ENCODE measurements at regions not wholly inside any gene's neighbourhood (a gene's known extent, or its start where the extent isn't known, plus 50 kb on each side); places are given as distances from the start of the nearest gene placed in this dataset.

DNA sequence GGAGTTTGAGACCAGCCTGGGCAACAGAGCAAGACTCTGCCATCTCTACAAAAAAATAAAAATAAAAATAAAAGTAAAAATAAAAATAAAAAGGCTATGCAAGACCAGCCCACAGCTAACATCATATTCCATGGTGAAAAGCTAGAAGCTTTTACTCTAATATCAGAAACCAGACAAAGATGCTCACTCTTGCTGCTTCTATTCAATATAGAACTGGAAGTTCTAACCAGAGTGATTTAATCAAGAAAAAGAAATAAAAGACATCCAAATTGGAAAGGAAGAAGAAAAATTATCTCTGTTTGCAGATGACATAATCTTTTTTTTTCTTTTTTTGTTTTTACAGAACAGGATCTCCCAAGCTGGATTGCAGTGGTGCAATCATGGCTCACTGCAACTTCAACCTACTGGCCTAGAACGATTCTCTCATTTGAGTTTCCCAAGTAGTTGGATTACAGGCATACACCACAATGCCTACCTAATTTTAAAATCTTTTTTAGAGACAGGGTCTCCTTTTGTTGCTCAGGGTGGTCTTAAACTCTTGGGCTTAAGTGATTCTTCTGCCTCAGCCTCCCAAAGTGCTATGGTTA, 100.7 kb upstream of the JAG1 start:
- Histone ChIP-seq H3K36me3 (ENCODE audit: control insufficient read depth, insufficient read depth, low read length) (no peaks in the 10 kb centered on the region), H3K27ac (ENCODE audit: low read length) (no peak overlapping the region), H3K4me1 (ENCODE audit: control insufficient read depth, insufficient read depth, low read length) (no peaks in the 10 kb centered on the region), H3K27me3 (ENCODE audit: control insufficient read depth, insufficient read depth, low read length) (no peaks in the 10 kb centered on the region), H3K9me3 (ENCODE audit: control insufficient read depth, insufficient read depth, low read depth, low read length) (no peaks in the 10 kb centered on the region), H3K4me3 (ENCODE audit: low read depth in 2 of 2, low read length in 2 of 2) (no peak overlapping the region)
- POLR2A ChIA-PET, result no interaction called here
- TF ChIP-seq, protein P1, sequence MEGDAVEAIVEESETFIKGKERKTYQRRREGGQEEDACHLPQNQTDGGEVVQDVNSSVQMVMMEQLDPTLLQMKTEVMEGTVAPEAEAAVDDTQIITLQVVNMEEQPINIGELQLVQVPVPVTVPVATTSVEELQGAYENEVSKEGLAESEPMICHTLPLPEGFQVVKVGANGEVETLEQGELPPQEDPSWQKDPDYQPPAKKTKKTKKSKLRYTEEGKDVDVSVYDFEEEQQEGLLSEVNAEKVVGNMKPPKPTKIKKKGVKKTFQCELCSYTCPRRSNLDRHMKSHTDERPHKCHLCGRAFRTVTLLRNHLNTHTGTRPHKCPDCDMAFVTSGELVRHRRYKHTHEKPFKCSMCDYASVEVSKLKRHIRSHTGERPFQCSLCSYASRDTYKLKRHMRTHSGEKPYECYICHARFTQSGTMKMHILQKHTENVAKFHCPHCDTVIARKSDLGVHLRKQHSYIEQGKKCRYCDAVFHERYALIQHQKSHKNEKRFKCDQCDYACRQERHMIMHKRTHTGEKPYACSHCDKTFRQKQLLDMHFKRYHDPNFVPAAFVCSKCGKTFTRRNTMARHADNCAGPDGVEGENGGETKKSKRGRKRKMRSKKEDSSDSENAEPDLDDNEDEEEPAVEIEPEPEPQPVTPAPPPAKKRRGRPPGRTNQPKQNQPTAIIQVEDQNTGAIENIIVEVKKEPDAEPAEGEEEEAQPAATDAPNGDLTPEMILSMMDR (IDR thresholded peaks at IDR 0.05), result no peak
- TF ChIP-seq POLR2AphosphoS5 (IDR thresholded peaks at IDR 0.05; ENCODE audit: low read depth, low read length), result no peak
- TF ChIP-seq REST (IDR thresholded peaks at IDR 0.05; ENCODE audit: insufficient read depth in 1 of 2, low read depth in 2 of 2, low read length in 1 of 2), result no peak
- TF ChIP-seq TCF7L2 (IDR thresholded peaks at IDR 0.05; ENCODE audit: low read depth, low read length), result no peak
- no peak for TF ChIP-seq SIN3A (IDR thresholded peaks at IDR 0.05; ENCODE audit: borderline replicate concordance, insufficient read depth, low read depth, low read length)
- ATAC-seq (no peak), DNase-seq (ENCODE audit: low read depth, low spot score) (no peak)
- CTCF ChIA-PET, result no interaction called here
- BruUV-seq (replicated peaks), result no TSS peak
- in situ Hi-C loops (cut with HindIII; ENCODE audit: low pct_unique_long_range_greater_than_20kb, low sequenced_read_pairs), result no loop called here
- intact Hi-C loops (cut with micrococcal nuclease; ENCODE audit: unreplicated experiment), result no loop called here

DNA sequence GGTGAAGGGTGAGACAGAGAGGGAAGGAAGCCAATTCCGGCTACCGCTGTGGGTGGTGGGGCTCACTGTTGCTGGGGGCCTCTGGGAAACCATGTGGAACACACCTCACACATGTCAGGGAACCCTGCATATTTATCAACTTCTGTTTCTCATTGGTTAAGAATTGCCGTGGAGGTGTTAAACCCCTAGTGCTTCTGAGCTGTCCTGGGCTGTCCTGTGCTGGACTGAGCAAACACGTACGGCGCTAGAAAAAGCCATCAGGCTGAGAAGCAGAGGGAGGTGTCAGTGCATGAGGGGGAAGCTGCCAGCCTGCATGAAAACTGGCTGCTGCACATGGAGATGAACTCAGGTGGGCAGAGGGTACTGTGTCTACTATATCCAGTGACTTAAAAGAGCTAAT, 103.9 kb upstream of the JAG1 start:
- CTCF ChIA-PET, result no interaction called here
- ATAC-seq, result no peak
- in situ Hi-C loops (cut with HindIII; ENCODE audit: low pct_unique_long_range_greater_than_20kb, low sequenced_read_pairs), result no loop called here
- intact Hi-C loops (cut with micrococcal nuclease; ENCODE audit: unreplicated experiment), result no loop called here
- Histone ChIP-seq H3K4me3 (ENCODE audit: low read depth in 2 of 2, low read length in 2 of 2) (no peak overlapping the region), H3K9me3 (ENCODE audit: control insufficient read depth, insufficient read depth, low read depth, low read length) (no peaks in the 10 kb centered on the region), H3K27me3 (ENCODE audit: control insufficient read depth, insufficient read depth, low read length) (no peaks in the 10 kb centered on the region; the same call in 1 of the 2 replicates), H3K27ac (ENCODE audit: low read length) (no peak overlapping the region), H3K4me1 (ENCODE audit: control insufficient read depth, insufficient read depth, low read length) (no peaks in the 10 kb centered on the region), H3K36me3 (ENCODE audit: control insufficient read depth, insufficient read depth, low read length) (no peaks in the 10 kb centered on the region)
- BruUV-seq (replicated peaks), result no TSS peak
- TF ChIP-seq, protein P1 (IDR thresholded peaks at IDR 0.05), result no peak
- TF ChIP-seq POLR2AphosphoS5 (IDR thresholded peaks at IDR 0.05; ENCODE audit: low read depth, low read length), result no peak
- no peak for TF ChIP-seq REST (IDR thresholded peaks at IDR 0.05; ENCODE audit: insufficient read depth in 1 of 2, low read depth in 2 of 2, low read length in 1 of 2)
- TF ChIP-seq SIN3A (IDR thresholded peaks at IDR 0.05; ENCODE audit: borderline replicate concordance, insufficient read depth, low read depth, low read length), result no peak
- no peak for TF ChIP-seq TCF7L2 (IDR thresholded peaks at IDR 0.05; ENCODE audit: low read depth, low read length)
- DNase-seq (ENCODE audit: low read depth, low spot score), result no peak
- POLR2A ChIA-PET, result no interaction called here

Data from Panc1 (cell line).